Osteocyte (in vitro differentiated cells): ENCODE measurements at regions not wholly inside any gene's neighbourhood (a gene's known extent, or its start where the extent isn't known, plus 50 kb on each side); places are given as distances from the start of the nearest gene placed in this dataset.

Experiments
- DNase-seq: peaks from one replicate; pipeline ENCODE4 v3.0.0; 2021; ENCODE audit warnings: mixed read lengths; ENCODE audit not compliant: unreplicated experiment; ENCODE audit errors: extremely low spot score
- H3K27ac Mint-ChIP-seq: one replicate; pipeline ENCODE4 v1.8.0; 2021; ENCODE audit warnings: mild to moderate bottlenecking, mixed read lengths; ENCODE audit not compliant: unreplicated experiment
- H3K27me3 Mint-ChIP-seq: one replicate; pipeline ENCODE4 v1.8.0; 2021; ENCODE audit warnings: mixed read lengths; ENCODE audit not compliant: unreplicated experiment
- H3K36me3 Mint-ChIP-seq: one replicate; pipeline ENCODE4 v1.8.0; 2021; ENCODE audit warnings: mixed read lengths; ENCODE audit not compliant: unreplicated experiment
- H3K4me1 Mint-ChIP-seq: one replicate; pipeline ENCODE4 v1.8.0; 2021; ENCODE audit warnings: mixed read lengths; ENCODE audit not compliant: unreplicated experiment
- H3K4me3 Mint-ChIP-seq: one replicate; pipeline ENCODE4 v1.8.0; 2021; ENCODE audit warnings: mild to moderate bottlenecking, moderate library complexity, mixed read lengths; ENCODE audit not compliant: unreplicated experiment
- H3K9me3 Mint-ChIP-seq: one replicate; pipeline ENCODE4 v1.8.0; 2021; ENCODE audit warnings: mixed read lengths; ENCODE audit not compliant: unreplicated experiment
- TF ChIP-seq, protein P1 (sequence below): fragments of 200-600 bp; sonication (generic); IDR thresholded peaks from 2 replicates; pipeline ENCODE4 v1.5.0; 2021; ENCODE audit warnings: antibody characterized with exemption, mild to moderate bottlenecking, moderate library complexity

GRCh38 chr7:132053871-132054270 lies 497.4 kb upstream of the PODXL start:
- Mint-ChIP-seq H3K4me1 (no peaks in the 10 kb centered on the region), H3K4me3 (no peak overlapping the region), H3K27me3 (peaks cover 15% of the 10 kb centered on the region), H3K27ac (no peak overlapping the region), H3K9me3 (peaks cover 7% of the 10 kb centered on the region), H3K36me3 (no peaks in the 10 kb centered on the region)
- DNase-seq: no peak
- TF ChIP-seq, protein P1, sequence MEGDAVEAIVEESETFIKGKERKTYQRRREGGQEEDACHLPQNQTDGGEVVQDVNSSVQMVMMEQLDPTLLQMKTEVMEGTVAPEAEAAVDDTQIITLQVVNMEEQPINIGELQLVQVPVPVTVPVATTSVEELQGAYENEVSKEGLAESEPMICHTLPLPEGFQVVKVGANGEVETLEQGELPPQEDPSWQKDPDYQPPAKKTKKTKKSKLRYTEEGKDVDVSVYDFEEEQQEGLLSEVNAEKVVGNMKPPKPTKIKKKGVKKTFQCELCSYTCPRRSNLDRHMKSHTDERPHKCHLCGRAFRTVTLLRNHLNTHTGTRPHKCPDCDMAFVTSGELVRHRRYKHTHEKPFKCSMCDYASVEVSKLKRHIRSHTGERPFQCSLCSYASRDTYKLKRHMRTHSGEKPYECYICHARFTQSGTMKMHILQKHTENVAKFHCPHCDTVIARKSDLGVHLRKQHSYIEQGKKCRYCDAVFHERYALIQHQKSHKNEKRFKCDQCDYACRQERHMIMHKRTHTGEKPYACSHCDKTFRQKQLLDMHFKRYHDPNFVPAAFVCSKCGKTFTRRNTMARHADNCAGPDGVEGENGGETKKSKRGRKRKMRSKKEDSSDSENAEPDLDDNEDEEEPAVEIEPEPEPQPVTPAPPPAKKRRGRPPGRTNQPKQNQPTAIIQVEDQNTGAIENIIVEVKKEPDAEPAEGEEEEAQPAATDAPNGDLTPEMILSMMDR: no peak

DNA sequence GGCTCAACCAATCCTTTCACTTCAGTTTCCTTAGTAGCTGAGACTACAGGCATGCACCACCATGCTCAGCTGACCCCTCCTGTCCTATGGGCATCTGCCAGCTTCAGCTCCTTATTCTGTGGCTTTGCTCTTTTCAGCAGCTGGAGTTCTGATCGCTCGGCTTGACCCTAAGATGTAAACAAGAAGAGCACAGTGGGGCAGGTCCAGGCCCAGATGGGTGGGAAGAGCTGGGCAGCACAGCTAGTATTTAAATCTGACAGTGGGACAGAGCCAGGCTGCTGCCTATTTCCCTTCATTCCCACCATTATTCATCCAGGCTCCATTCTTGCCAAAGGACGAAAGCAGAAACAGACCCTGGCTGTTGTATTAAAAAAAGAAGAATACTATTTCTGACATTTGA lies 494.9 kb upstream of the PODXL start:
- H3K9me3 Mint-ChIP-seq: no peaks in the 10 kb centered on the region
- H3K27me3 Mint-ChIP-seq: peaks cover 21% of the 10 kb centered on the region
- TF ChIP-seq, protein P1: no peak
- no peaks in the 10 kb centered on the region for H3K4me1 Mint-ChIP-seq
- DNase-seq: no peak
- H3K27ac Mint-ChIP-seq: no peak overlapping the region
- no peak overlapping the region for H3K4me3 Mint-ChIP-seq
- no peaks in the 10 kb centered on the region for H3K36me3 Mint-ChIP-seq

GRCh38 chr7:132049462-132050304 lies 493.3 kb upstream of the PODXL start:
- H3K27me3 Mint-ChIP-seq: peaks cover 21% of the 10 kb centered on the region

GRCh38 chr7:132045481-132045980 lies 489.1 kb upstream of the PODXL start:
- peaks cover 8% of the 10 kb centered on the region for H3K4me1 Mint-ChIP-seq

More at GRCh38 chr7:132049462-132050304, 493.3 kb upstream of the PODXL start:
- TF ChIP-seq, protein P1: peak; percentile 59
- DNase-seq: no peak
- Mint-ChIP-seq H3K36me3 (no peaks in the 10 kb centered on the region), H3K4me1 (peaks cover 8% of the 10 kb centered on the region), H3K4me3 (no peak overlapping the region), H3K27ac (no peak overlapping the region), H3K9me3 (no peaks in the 10 kb centered on the region)

GRCh38 chr7:132045002-132045401 lies 488.6 kb upstream of the PODXL start:
- Mint-ChIP-seq H3K4me1 (peaks cover 8% of the 10 kb centered on the region), H3K9me3 (no peaks in the 10 kb centered on the region), H3K27me3 (peaks cover 18% of the 10 kb centered on the region), H3K4me3 (no peak overlapping the region), H3K36me3 (no peaks in the 10 kb centered on the region), H3K27ac (no peak overlapping the region)
- DNase-seq: no peak
- TF ChIP-seq, protein P1: no peak

More at GRCh38 chr7:132045481-132045980, 489.1 kb upstream of the PODXL start:
- DNase-seq: no peak
- H3K27ac Mint-ChIP-seq: no peak overlapping the region
- H3K36me3 Mint-ChIP-seq: no peaks in the 10 kb centered on the region
- no peak overlapping the region for H3K4me3 Mint-ChIP-seq
- TF ChIP-seq, protein P1: no peak
- peaks cover 20% of the 10 kb centered on the region for H3K27me3 Mint-ChIP-seq
- H3K9me3 Mint-ChIP-seq: no peaks in the 10 kb centered on the region
